Lower leg skin (tissue), 3 donors: ENCODE measurements at regions not wholly inside any gene's neighbourhood (a gene's known extent, or its start where the extent isn't known, plus 50 kb on each side); places are given as distances from the start of the nearest gene placed in this dataset.

Source experiments
- POLR2A ChIP-seq, 2 donors: fragments of 450-650 bp; IDR thresholded peaks; one replicate each; pipeline ENCODE4 v1.6.1; 2016 to 2017; ENCODE audit warnings: antibody characterized with exemption in 2 of 2, mild to moderate bottlenecking in 1 of 2, moderate library complexity in 1 of 2
- TF ChIP-seq, protein P1 (sequence below), 3 donors: fragments of 450-650 bp; IDR thresholded peaks; one replicate each; pipeline ENCODE4 v1.5.1; 2016; ENCODE audit warnings: antibody characterized with exemption in 3 of 3, mild to moderate bottlenecking in 3 of 3, moderate library complexity in 2 of 3

- TF ChIP-seq, protein P1, sequence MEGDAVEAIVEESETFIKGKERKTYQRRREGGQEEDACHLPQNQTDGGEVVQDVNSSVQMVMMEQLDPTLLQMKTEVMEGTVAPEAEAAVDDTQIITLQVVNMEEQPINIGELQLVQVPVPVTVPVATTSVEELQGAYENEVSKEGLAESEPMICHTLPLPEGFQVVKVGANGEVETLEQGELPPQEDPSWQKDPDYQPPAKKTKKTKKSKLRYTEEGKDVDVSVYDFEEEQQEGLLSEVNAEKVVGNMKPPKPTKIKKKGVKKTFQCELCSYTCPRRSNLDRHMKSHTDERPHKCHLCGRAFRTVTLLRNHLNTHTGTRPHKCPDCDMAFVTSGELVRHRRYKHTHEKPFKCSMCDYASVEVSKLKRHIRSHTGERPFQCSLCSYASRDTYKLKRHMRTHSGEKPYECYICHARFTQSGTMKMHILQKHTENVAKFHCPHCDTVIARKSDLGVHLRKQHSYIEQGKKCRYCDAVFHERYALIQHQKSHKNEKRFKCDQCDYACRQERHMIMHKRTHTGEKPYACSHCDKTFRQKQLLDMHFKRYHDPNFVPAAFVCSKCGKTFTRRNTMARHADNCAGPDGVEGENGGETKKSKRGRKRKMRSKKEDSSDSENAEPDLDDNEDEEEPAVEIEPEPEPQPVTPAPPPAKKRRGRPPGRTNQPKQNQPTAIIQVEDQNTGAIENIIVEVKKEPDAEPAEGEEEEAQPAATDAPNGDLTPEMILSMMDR (IDR thresholded peaks at IDR 0.05): no peak
- TF ChIP-seq POLR2A (IDR thresholded peaks at IDR 0.05): no peak
Observed at GRCh38 chr4:84317513-84317912, 181.6 kb downstream of the NKX6-1 start.
